HCT116 (cell line): ENCODE measurements at regions not wholly inside any gene's neighbourhood (a gene's known extent, or its start where the extent isn't known, plus 50 kb on each side); places are given as distances from the start of the nearest gene placed in this dataset.

Source experiments
- ATF3 ChIP-seq: IDR thresholded peaks from 2 replicates; pipeline ENCODE4 v1.6.1; 2012
- CEBPB ChIP-seq: IDR thresholded peaks from 2 replicates; pipeline ENCODE4 v1.6.1; 2012; ENCODE audit warnings: low read depth
- ELF1 ChIP-seq: IDR thresholded peaks from 2 replicates; pipeline ENCODE4 v1.6.1; 2012; ENCODE audit warnings: low read depth, borderline replicate concordance
- EZH2 ChIP-seq: fragments of 200-600 bp; sonication (generic); IDR thresholded peaks from 2 replicates; pipeline ENCODE4 v1.6.1; 2017; ENCODE audit warnings: antibody characterized with exemption, mixed run types
- JUND ChIP-seq: IDR thresholded peaks from 2 replicates; pipeline ENCODE4 v1.6.1; 2012
- POLR2A ChIP-seq: IDR thresholded peaks from 2 replicates; pipeline ENCODE4 v1.7.0; 2011; ENCODE audit warnings: borderline replicate concordance; ENCODE audit not compliant: insufficient read depth, insufficient read length; ENCODE audit errors: extremely low read depth
- POLR2AphosphoS5 ChIP-seq: IDR thresholded peaks from 2 replicates; pipeline ENCODE4 v1.6.1; 2011; ENCODE audit warnings: mild to moderate bottlenecking, low read depth, low read length, moderate library complexity
- SIN3A ChIP-seq: IDR thresholded peaks from 2 replicates; pipeline ENCODE4 v1.6.1; 2012; ENCODE audit warnings: low read depth
- SP1 ChIP-seq: IDR thresholded peaks from 2 replicates; pipeline ENCODE4 v1.6.1; 2012; ENCODE audit warnings: low read depth
- ZNF274 ChIP-seq: fragments of 200-500 bp; sonication (Bioruptor generic); IDR thresholded peaks from 2 replicates; pipeline ENCODE4 v1.6.1; 2014; ENCODE audit warnings: mild to moderate bottlenecking, low read depth, low read length, inconsistent platforms
- TF ChIP-seq, protein P1 (sequence below): IDR thresholded peaks from 2 replicates; pipeline ENCODE4 v1.6.1; 2012; ENCODE audit warnings: low read depth
- TF ChIP-seq, protein P2 (sequence below), 3 experiments: fragments of 200-600 bp in 1 of 3; sonication (generic) in 1 of 3; IDR thresholded peaks in 2 of 3; conservative IDR thresholded peaks in 1 of 3; 2 replicates each; pipeline ENCODE4 v1.5.1; 2012 to 2017; ENCODE audit warnings: low read depth in 2 of 3, low read length in 2 of 3, antibody characterized with exemption in 1 of 3, borderline replicate concordance in 1 of 3, control low read depth in 1 of 3, mild to moderate bottlenecking in 1 of 3, mixed read lengths in 1 of 3, mixed run types in 1 of 3, moderate library complexity in 1 of 3; ENCODE audit not compliant: insufficient read depth in 1 of 3

DNA sequence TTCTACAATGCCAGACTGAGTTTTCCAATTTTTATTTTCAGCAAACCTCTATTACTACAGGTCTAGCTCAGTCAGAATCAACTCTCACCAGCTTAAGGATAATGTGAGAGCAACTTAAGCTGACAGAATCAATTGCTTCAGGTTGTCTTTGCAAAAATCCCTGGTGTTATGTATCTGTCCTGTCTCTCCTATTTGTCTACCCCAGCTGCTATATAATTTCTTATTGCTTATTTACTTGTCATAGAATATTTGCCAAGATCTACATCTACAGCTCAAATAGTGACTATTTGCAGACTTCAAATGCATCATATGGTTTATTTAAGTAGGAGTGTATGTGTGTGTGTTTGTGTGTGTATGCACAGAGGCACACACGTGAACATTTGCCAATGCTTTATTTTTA lies 54.1 kb downstream of the FOXG1 start:
- TF ChIP-seq ELF1, result no peak
- no peak for TF ChIP-seq CEBPB
- TF ChIP-seq ZNF274, result no peak
- TF ChIP-seq, protein P1, sequence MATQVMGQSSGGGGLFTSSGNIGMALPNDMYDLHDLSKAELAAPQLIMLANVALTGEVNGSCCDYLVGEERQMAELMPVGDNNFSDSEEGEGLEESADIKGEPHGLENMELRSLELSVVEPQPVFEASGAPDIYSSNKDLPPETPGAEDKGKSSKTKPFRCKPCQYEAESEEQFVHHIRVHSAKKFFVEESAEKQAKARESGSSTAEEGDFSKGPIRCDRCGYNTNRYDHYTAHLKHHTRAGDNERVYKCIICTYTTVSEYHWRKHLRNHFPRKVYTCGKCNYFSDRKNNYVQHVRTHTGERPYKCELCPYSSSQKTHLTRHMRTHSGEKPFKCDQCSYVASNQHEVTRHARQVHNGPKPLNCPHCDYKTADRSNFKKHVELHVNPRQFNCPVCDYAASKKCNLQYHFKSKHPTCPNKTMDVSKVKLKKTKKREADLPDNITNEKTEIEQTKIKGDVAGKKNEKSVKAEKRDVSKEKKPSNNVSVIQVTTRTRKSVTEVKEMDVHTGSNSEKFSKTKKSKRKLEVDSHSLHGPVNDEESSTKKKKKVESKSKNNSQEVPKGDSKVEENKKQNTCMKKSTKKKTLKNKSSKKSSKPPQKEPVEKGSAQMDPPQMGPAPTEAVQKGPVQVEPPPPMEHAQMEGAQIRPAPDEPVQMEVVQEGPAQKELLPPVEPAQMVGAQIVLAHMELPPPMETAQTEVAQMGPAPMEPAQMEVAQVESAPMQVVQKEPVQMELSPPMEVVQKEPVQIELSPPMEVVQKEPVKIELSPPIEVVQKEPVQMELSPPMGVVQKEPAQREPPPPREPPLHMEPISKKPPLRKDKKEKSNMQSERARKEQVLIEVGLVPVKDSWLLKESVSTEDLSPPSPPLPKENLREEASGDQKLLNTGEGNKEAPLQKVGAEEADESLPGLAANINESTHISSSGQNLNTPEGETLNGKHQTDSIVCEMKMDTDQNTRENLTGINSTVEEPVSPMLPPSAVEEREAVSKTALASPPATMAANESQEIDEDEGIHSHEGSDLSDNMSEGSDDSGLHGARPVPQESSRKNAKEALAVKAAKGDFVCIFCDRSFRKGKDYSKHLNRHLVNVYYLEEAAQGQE, result no peak
- TF ChIP-seq, protein P2, sequence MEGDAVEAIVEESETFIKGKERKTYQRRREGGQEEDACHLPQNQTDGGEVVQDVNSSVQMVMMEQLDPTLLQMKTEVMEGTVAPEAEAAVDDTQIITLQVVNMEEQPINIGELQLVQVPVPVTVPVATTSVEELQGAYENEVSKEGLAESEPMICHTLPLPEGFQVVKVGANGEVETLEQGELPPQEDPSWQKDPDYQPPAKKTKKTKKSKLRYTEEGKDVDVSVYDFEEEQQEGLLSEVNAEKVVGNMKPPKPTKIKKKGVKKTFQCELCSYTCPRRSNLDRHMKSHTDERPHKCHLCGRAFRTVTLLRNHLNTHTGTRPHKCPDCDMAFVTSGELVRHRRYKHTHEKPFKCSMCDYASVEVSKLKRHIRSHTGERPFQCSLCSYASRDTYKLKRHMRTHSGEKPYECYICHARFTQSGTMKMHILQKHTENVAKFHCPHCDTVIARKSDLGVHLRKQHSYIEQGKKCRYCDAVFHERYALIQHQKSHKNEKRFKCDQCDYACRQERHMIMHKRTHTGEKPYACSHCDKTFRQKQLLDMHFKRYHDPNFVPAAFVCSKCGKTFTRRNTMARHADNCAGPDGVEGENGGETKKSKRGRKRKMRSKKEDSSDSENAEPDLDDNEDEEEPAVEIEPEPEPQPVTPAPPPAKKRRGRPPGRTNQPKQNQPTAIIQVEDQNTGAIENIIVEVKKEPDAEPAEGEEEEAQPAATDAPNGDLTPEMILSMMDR (IDR thresholded peaks at IDR 0.05 in 2 of 3, conservative IDR thresholded peaks at IDR 0.05 in 1 of 3; ENCODE audit: borderline replicate concordance in 1 of 3, insufficient read depth in 1 of 3, low read depth in 2 of 3, low read length in 2 of 3), result no peak
- no peak for TF ChIP-seq POLR2A
- TF ChIP-seq ATF3, result no peak
- no peak for TF ChIP-seq POLR2AphosphoS5
- no peak for TF ChIP-seq SIN3A
- TF ChIP-seq SP1, result no peak
- TF ChIP-seq JUND, result no peak
- no peak for TF ChIP-seq EZH2
